ENCODE measurements at regions not wholly inside any gene's neighbourhood (a gene's known extent, or its start where the extent isn't known, plus 50 kb on each side); places are given as distances from the start of the nearest gene placed in this dataset.
"Not testable (repeated sequence)": the region's sequence is repeated elsewhere in the genome, so short reads cannot be mapped to it uniquely, and the experiment has no call there.

DNA sequence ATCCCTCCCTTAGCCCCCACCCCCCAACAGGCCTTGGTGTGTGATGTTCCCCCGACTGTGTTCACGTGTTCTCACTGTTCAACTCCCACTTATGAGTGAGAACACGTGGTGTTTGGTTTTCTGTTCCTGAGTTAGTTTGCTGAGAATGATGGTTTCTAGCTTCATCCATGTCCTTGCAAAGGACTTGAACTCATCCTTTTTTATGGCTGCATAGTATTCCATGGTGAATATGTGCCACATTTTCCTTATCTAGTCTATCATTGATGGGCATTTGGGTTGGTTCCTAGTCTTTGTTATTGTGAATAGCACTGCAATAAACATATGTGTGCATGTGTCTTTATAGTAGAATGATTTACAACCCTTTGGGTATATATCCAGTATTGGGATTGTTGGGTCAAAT lies 330.4 kb downstream of the OMA1 start:
- not testable (repeated sequence) for TF ChIP-seq EZH2 (IDR thresholded peaks at IDR 0.05; ENCODE audit: borderline replicate concordance, low read length)
- TF ChIP-seq, protein P1, sequence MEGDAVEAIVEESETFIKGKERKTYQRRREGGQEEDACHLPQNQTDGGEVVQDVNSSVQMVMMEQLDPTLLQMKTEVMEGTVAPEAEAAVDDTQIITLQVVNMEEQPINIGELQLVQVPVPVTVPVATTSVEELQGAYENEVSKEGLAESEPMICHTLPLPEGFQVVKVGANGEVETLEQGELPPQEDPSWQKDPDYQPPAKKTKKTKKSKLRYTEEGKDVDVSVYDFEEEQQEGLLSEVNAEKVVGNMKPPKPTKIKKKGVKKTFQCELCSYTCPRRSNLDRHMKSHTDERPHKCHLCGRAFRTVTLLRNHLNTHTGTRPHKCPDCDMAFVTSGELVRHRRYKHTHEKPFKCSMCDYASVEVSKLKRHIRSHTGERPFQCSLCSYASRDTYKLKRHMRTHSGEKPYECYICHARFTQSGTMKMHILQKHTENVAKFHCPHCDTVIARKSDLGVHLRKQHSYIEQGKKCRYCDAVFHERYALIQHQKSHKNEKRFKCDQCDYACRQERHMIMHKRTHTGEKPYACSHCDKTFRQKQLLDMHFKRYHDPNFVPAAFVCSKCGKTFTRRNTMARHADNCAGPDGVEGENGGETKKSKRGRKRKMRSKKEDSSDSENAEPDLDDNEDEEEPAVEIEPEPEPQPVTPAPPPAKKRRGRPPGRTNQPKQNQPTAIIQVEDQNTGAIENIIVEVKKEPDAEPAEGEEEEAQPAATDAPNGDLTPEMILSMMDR (conservative IDR thresholded peaks at IDR 0.05 in 1 of 2, IDR thresholded peaks at IDR 0.05 in 1 of 2; ENCODE audit: extremely low read depth in 1 of 2, insufficient read depth in 1 of 2, low read depth in 1 of 2, low read length in 2 of 2), result not testable (repeated sequence)

All from mammary epithelial cell (primary cell).